ENCODE measurements at regions not wholly inside any gene's neighbourhood (a gene's known extent, or its start where the extent isn't known, plus 50 kb on each side); places are given as distances from the start of the nearest gene placed in this dataset.
"Not testable (repeated sequence)": the region's sequence is repeated elsewhere in the genome, so short reads cannot be mapped to it uniquely, and the experiment has no call there.

GRCh38 chr16:86075839-86076440 is 177.0 kb downstream of the IRF8 start:
- DNase-seq (ENCODE audit: low spot score), result no peak

- no peak for DNase-seq (ENCODE audit: low spot score)
Measured at GRCh38 chr16:86076606-86077005, 177.6 kb downstream of the IRF8 start.

GRCh38 chr16:86077243-86077940 is 178.4 kb downstream of the IRF8 start:
- DNase-seq (ENCODE audit: low spot score), result no peak

GRCh38 chr16:86078121-86078600 is 179.2 kb downstream of the IRF8 start:
- no peak for DNase-seq (ENCODE audit: low spot score)

- DNase-seq (ENCODE audit: low spot score), result not testable (repeated sequence)
Measured at GRCh38 chr16:86078711-86079110, 179.7 kb downstream of the IRF8 start.

GRCh38 chr16:86079255-86079885 is 180.4 kb downstream of the IRF8 start:
- DNase-seq (ENCODE audit: low spot score), result no peak

GRCh38 chr16:86080131-86080875 is 181.3 kb downstream of the IRF8 start:
- no peak for DNase-seq (ENCODE audit: low spot score)

GRCh38 chr16:86080982-86081381 is 182.0 kb downstream of the IRF8 start:
- no peak for DNase-seq (ENCODE audit: low spot score)

- DNase-seq (ENCODE audit: low spot score), result no peak
Measured at GRCh38 chr16:86082418-86083030, 183.6 kb downstream of the IRF8 start.

GRCh38 chr16:86083382-86084002 is 184.5 kb downstream of the IRF8 start:
- no peak for DNase-seq (ENCODE audit: low spot score)

GRCh38 chr16:86085161-86085611 is 186.2 kb downstream of the IRF8 start:
- no peak for DNase-seq (ENCODE audit: low spot score)

GRCh38 chr16:86085795-86086194 is 186.8 kb downstream of the IRF8 start:
- DNase-seq (ENCODE audit: low spot score), result no peak

- DNase-seq (ENCODE audit: low spot score), result no peak
Measured at GRCh38 chr16:86086471-86086870, 187.5 kb downstream of the IRF8 start.

GRCh38 chr16:86087011-86087895 is 188.3 kb downstream of the IRF8 start:
- no peak for DNase-seq (ENCODE audit: low spot score)

- no peak for DNase-seq (ENCODE audit: low spot score)
Measured at GRCh38 chr16:86087896-86088230, 188.9 kb downstream of the IRF8 start.

- DNase-seq (ENCODE audit: low spot score), result no peak
Measured at GRCh38 chr16:86088287-86088686, 189.3 kb downstream of the IRF8 start.

- no peak for DNase-seq (ENCODE audit: low spot score)
Measured at GRCh38 chr16:86088816-86089215, 189.9 kb downstream of the IRF8 start.

- DNase-seq (ENCODE audit: low spot score), result no peak
Measured at GRCh38 chr16:86089334-86089900, 190.5 kb downstream of the IRF8 start.

- no peak for DNase-seq (ENCODE audit: low spot score)
Measured at GRCh38 chr16:86089991-86090390, 191.0 kb downstream of the IRF8 start.

GRCh38 chr16:86090461-86091170 is 191.7 kb downstream of the IRF8 start:
- DNase-seq (ENCODE audit: low spot score), result no peak
